ENCODE measurements at regions not wholly inside any gene's neighbourhood (a gene's known extent, or its start where the extent isn't known, plus 50 kb on each side); places are given as distances from the start of the nearest gene placed in this dataset.
"Not testable (repeated sequence)": the region's sequence is repeated elsewhere in the genome, so short reads cannot be mapped to it uniquely, and the experiment has no call there.

DNA sequence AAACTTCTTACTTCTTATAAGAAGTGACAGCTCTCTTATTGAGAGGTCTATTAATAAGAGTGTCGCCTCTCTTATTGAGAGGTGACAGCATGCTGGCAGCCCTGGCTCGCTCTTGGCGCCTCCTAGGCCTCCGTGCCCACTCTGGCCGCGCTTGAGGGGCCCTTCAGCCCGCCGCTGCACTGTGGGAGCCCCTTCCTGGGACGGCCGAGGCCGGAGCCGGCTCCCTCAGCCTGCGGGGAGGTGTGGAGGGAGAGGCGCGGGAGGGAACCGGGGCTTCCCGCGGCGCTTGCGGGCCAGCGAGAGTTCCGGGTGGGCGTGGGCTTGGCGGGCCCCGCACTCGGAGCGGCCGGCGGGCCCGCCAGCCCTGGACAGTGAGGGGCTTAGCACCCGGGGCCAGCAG lies 554.2 kb upstream of the ACTRT1 start:
- not testable (repeated sequence) for DNase-seq (ENCODE audit: low spot score)

- DNase-seq (ENCODE audit: low spot score): no peak
These were observed 549.5 kb upstream of the ACTRT1 start for GRCh38 chrX:128601706-128602105.

DNA sequence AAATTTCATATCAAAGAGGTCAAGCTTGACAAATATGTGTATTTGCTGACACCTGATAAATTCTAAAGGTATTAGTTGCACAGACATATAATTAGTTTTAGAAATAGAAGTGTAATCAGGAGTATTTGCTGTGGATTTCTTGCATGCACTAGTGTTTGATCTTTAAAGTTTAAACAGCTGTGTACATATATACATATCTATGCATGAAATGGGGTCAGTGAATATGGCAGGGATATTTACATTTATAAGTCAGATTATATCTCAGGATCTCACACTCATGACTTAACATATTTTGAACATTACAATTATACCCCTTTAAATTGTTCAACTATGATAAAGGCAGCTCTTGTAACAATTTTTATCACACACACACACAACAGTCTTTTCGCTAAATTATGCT lies 547.4 kb upstream of the ACTRT1 start:
- DNase-seq (ENCODE audit: low spot score): no peak

- no peak for DNase-seq (ENCODE audit: low spot score)
These were observed 529.8 kb upstream of the ACTRT1 start for GRCh38 chrX:128582036-128582435.

DNA sequence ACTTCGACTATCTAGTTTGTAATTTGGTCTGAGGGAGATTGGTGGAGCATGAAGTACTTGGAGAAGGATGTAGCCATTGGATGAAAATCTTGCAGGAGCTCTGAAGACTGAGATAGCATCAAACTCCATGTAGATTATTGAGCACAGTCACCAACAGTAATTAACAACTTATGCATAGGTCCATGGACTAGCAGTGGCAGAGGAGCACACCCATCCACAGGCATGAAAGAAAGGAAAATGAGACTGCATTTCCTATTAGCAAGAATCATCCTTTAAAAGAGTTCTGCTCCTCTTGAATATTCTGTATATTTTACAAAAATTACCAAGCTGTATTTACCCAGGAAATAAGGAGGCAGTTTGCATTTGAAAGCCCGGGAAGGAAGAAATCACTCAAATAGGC lies 529.4 kb upstream of the ACTRT1 start:
- no peak for DNase-seq (ENCODE audit: low spot score)

DNA sequence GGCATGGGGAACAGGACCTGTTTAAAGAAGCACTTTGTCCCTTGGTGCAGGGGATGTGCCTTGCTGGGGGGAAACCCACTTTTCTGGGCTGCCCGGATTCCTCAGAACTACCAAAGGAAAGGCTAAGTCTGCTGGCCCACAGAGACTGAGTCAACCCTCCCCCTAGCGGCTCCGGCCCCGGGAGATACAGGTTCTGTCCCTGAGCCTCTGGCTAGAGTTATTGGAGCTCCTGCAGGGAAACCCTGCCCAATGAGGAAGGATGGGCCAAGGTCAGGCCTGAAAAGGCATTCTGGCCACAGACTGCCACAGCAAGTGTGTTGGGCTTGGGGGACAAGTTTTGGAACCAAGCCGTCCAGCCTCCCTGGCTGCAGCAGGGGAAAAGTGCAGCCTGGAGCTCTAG lies 490.9 kb upstream of the ACTRT1 start:
- no peak for DNase-seq (ENCODE audit: low spot score)

GRCh38 chrX:128518508-128518907 lies 466.3 kb upstream of the ACTRT1 start:
- peak; percentile 2 for DNase-seq (ENCODE audit: low spot score)

DNA sequence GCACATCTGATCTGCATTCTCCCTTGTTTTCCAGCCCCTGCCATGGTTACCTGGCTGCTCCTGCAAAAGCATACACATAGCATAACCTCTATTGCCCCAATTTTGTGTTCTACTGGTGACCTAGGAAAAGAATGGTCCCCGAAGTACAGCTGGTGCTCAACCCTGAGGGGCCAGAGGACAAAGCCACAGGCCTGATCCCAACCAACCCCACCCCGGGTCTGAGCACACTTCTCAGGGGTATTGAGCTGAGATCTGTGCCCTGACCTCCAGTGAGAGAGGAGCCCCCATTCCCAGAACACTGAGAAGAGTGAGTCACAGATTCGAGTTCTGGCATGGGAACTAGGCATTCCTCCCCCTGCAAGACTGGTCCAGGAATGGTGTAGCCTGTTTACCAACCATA lies 465.5 kb upstream of the ACTRT1 start:
- no peak for DNase-seq (ENCODE audit: low spot score)

DNA sequence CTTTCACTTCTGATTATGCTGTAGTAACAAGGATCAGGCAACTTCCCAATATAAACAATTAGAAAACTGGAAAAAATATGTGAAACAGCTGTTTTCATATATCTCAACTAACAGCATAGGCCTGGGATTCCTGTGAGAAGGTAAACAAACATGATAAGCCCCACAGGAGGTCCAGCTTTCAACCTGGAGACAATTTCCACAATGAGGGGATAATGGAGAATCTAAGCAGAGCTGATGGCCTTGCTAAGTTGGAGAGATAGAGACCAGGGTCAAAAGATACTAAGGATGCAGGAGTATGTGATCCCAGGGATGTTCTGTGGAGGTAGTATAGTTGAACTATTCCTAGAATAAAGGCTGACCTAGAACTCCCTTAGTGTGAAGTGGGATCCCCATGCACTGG lies 452.3 kb upstream of the ACTRT1 start:
- no peak for DNase-seq (ENCODE audit: low spot score)

DNA sequence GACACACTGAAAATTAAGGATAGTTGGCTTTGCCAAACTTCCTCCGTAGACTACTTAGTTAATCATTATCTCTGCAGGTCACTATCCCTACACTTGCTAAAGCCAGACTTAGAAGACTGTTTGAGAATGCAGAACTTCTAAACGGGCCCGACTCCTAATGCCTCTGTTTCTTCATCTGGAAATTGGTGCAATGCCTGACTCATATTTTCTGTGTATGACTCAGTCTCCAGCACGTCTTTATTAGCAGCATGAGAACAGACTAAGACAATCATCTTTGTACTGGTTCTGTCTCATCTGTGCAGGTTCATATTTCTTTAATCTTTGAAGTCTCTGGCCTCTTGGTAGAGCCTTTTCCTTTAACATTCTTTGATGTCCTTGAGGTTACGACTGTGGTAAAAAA lies 411.9 kb upstream of the ACTRT1 start:
- DNase-seq (ENCODE audit: low spot score): no peak

GRCh38 chrX:128460835-128461234 lies 408.6 kb upstream of the ACTRT1 start:
- no peak for DNase-seq (ENCODE audit: low spot score)

DNA sequence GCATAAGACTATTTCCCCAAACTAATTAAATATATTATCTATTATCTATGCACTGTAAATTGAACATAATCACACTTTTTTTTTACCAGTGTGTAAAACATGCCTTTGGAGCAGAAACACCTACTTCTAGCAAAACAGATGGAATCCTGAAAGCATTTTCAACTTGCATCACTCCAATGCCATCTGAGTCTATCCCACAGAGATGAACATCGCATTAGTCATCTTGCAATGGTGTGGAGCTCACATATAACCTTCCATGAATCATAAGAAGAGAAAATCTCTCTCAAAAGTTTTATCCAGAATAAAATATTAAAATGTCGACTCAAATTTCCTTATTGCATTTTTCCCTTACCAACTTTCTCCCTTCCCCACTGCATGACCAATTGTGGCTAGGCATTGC lies 406.7 kb upstream of the ACTRT1 start:
- DNase-seq (ENCODE audit: low spot score): peak; percentile 21

DNA sequence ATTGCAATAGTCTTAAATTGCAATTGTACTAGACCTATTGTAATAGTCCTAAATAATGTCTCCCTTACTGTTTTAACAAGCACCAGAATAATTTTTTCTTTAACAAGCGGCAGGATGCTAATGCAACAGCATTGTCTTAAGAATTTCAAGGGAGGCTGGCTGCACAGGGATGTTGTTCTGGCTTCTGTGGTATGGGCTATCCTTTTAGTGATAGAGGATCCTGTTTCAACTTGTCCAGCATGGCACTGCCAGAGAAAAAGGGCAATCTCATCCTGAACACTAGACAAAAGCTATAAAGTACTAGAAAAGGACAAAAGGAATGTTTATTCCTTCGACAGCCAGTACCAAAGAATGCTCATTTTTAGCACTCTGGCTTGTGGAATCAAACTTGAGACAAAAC lies 405.5 kb upstream of the ACTRT1 start:
- no peak for DNase-seq (ENCODE audit: low spot score)

- DNase-seq (ENCODE audit: low spot score): no peak
These were observed 387.0 kb upstream of the ACTRT1 start for GRCh38 chrX:128439159-128439558.

- DNase-seq (ENCODE audit: low spot score): no peak
These were observed 385.9 kb upstream of the ACTRT1 start for GRCh38 chrX:128438082-128438481.

DNA sequence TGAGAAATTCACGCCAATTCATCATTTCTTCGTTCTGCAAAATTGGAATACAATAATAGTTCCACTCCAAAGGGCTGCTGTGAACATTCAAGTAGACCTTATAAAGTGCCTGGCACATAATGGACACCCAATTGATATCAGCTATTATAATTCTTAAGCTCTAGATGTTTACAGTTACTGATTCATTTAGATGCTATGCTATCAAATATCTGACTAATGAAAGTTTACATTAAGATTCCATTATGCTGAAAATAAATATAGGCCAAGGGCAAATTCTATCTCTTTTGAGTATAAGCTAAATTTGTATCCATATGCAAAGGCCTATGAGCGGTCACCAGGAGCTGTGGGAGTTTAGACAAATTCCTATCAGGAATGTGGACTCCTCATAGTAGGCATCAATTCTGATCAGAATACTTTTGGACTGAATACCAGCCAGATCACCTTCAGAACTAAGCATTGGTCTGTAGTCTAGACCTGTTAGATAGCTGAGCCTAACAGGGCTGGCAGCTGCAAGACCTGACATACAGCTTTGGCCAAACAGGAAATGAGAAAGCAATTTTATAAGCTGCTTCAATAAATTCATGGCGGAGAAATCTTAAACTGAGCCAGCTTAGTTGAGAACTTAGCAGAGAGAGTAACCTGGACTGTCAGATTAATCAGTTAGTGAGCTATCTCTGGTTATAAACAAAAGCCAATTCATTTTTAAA lies 384.3 kb upstream of the ACTRT1 start:
- DNase-seq (ENCODE audit: low spot score): no peak

DNA sequence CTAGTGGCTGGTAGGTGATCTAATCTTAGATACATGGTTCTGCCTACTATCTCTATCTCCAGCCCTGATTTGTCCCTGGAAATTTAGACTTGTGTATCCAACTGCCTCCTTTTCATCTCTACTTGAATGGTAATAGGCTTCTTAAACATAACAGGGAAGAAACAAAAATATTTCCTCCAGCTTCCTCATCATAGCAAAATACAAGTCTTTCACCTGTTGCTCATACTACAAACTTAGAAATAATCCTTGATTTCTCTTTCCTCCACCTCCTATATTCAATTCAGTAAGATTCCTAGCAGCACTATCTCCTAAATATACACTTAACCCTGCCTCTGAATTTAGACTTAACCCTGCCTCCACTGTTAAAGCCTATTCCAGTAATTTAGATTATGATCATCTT lies 373.3 kb upstream of the ACTRT1 start:
- no peak for DNase-seq (ENCODE audit: low spot score)

- DNase-seq (ENCODE audit: low spot score): no peak
These were observed 356.6 kb upstream of the ACTRT1 start for GRCh38 chrX:128408842-128409241.

GRCh38 chrX:128396601-128397000 lies 344.4 kb upstream of the ACTRT1 start:
- DNase-seq (ENCODE audit: low spot score): no peak

DNA sequence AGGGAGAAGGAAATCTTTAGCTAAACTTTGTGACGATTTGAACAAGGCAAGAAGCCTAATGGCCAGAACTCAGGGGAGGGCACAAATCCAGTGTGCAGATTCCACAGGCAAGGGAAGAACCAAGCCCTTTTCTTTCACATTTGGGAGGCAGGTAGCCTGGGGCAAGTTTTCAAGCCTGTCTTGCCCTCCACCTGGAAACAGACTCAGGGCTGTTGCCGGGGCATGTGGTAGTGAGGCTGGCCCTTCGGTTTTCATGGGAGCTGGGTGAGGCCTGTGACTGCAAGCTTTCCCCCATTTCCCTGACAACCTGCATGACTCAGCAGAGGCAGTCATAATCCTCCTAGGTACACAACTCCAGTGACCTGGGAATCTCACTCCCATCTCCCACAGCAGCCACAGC lies 331.6 kb upstream of the ACTRT1 start:
- DNase-seq (ENCODE audit: low spot score): not testable (repeated sequence)

GRCh38 chrX:128365492-128365891 lies 313.3 kb upstream of the ACTRT1 start:
- DNase-seq (ENCODE audit: low spot score): no peak

DNA sequence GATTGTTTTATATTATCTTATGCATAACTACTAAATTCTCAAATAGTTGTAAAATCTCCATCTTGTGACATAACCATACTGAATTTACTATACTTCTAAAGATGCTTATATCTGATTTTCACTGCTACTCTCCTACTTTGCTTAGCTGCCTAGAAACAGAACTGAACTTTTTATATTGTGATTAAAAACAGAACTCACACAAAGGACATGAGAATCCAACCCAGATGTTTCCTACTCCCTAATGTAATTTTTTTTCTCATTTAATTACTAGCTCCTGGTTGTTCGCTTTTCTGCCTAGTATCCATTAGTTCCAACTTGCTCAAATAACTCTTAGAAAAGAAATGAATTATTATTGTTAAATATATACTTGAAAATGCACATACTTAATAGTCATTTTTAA lies 283.5 kb upstream of the ACTRT1 start:
- DNase-seq (ENCODE audit: low spot score): no peak

DNA sequence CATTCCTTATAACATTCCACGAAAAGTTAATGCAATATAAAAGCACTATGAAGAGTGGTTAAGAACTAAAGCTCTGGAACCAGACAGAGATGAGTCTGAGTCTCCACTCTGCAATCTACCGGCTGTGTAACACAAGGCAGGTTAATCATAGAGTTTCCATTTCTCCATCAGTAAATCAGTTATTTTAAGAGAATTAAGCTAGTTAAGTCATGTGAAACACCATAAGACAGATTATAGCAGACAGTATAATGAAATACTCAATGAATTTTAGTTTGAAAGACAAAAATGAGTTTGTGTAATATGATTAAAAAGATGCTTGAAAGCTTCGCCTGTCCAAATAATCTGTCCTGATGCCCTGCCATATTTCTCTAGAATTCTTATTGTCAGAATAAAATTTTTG lies 282.6 kb upstream of the ACTRT1 start:
- DNase-seq (ENCODE audit: low spot score): no peak

DNA sequence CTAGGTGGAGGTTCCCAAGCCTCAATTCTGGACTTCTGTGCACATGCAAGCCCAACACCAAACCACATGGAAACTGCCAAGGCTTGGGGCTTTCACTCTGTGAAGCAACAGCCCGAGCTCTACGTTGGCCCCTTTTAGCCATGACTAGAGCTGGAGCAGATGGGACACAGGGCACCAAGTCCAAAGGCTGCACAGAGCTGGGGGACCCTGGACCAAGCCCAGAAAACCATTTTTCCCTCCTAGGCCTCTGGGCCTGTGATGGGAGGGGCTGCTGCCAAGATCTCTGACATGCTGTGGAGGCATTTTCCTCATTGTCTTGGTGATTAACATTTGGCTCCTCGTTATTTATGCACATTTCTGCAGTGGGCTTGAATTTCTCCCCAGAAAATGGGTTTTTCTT lies 258.7 kb upstream of the ACTRT1 start:
- no peak for DNase-seq (ENCODE audit: low spot score)

GRCh38 chrX:128309311-128309710 lies 257.1 kb upstream of the ACTRT1 start:
- no peak for DNase-seq (ENCODE audit: low spot score)

Data from Ammon's horn (tissue), 1 donor.